Osteoblast (primary cell): ENCODE measurements at regions not wholly inside any gene's neighbourhood (a gene's known extent, or its start where the extent isn't known, plus 50 kb on each side); places are given as distances from the start of the nearest gene placed in this dataset.

Source experiments
- DNase-seq: peaks from one replicate; pipeline ENCODE4 v3.0.0; 2011; ENCODE audit warnings: low spot score, mixed read lengths; ENCODE audit not compliant: insufficient read length; ENCODE audit errors: missing footprints
- H2AFZ ChIP-seq: 2 replicates; pipeline ENCODE4 v1.6.0; 2011; ENCODE audit warnings: mild to moderate bottlenecking, low read length
- H3K27ac ChIP-seq: 2 replicates; pipeline ENCODE4 v1.5.1; 2011; ENCODE audit warnings: mild to moderate bottlenecking, low read depth, low read length, moderate library complexity
- H3K27me3 ChIP-seq: 2 replicates; pipeline ENCODE4 v1.6.0; 2012; ENCODE audit warnings: mild to moderate bottlenecking, control low read depth, inconsistent platforms, low read length, moderate library complexity; ENCODE audit not compliant: insufficient read depth
- H3K36me3 ChIP-seq: 2 replicates; pipeline ENCODE4 v1.5.1; 2011; ENCODE audit warnings: mild to moderate bottlenecking, low read length, control low read depth, moderate library complexity; ENCODE audit not compliant: insufficient read depth
- H3K4me1 ChIP-seq: 2 replicates; pipeline ENCODE4 v1.5.1; 2011; ENCODE audit warnings: mild to moderate bottlenecking, low read length, control low read depth, moderate library complexity; ENCODE audit not compliant: insufficient read depth
- H3K4me2 ChIP-seq: 2 replicates; pipeline ENCODE4 v1.6.0; 2011; ENCODE audit warnings: mild to moderate bottlenecking, low read length; ENCODE audit not compliant: insufficient read depth
- H3K4me3 ChIP-seq: fragments of 200-600 bp; sonication (generic); 3 replicates; pipeline ENCODE4 v1.5.1; 2012; ENCODE audit warnings: mild to moderate bottlenecking, low read length, inconsistent platforms; ENCODE audit not compliant: insufficient read depth
- H3K79me2 ChIP-seq: 2 replicates; pipeline ENCODE4 v1.6.0; 2012; ENCODE audit warnings: mild to moderate bottlenecking, low read length, control low read depth, inconsistent platforms; ENCODE audit not compliant: insufficient read depth
- H3K9me3 ChIP-seq: 2 replicates; pipeline ENCODE4 v1.5.1; 2011; ENCODE audit warnings: low read depth, low read length, control low read depth
- H4K20me1 ChIP-seq: 2 replicates; pipeline ENCODE4 v1.6.0; 2012; ENCODE audit warnings: mild to moderate bottlenecking, low read length, control low read depth; ENCODE audit not compliant: insufficient read depth
- CTCF ChIP-seq: IDR thresholded peaks from 2 replicates; pipeline ENCODE4 v1.5.1; 2011; ENCODE audit warnings: mild to moderate bottlenecking, low read depth, low read length, moderate library complexity; ENCODE audit errors: extremely low read depth

DNA sequence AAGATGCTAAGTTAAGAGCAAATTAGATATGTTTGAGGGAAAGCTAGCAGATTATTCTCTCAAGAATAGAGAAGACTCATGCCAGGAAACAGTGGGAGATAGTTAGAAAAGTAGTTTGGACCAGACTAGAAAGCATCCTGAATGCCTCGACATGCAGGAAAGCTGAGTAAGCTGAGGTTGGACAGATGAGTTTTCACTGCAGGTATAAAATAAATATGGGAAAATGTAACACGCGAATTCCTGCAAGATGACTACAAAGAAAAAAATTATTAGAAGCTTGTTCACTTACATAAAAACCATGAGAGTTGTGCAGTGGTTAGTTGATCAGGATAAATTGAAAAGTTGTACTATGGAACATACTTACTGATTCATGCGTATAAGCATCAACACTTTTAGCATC, 484.2 kb upstream of the MANEA start:
- Histone ChIP-seq H3K4me2 (no peak overlapping the region), H3K79me2 (no peaks in the 10 kb centered on the region), H3K36me3 (no peaks in the 10 kb centered on the region), H4K20me1 (no peaks in the 10 kb centered on the region), H3K27me3 (no peaks in the 10 kb centered on the region), H3K4me3 (no peak overlapping the region), H3K4me1 (no peaks in the 10 kb centered on the region), H3K9me3 (no peaks in the 10 kb centered on the region), H2AFZ (no peak overlapping the region), H3K27ac (no peak overlapping the region)
- no peak for DNase-seq
- TF ChIP-seq CTCF, result no peak

GRCh38 chr6:95094751-95095663, 482.3 kb upstream of the MANEA start:
- DNase-seq, result no peak
- Histone ChIP-seq H3K27me3 (no peaks in the 10 kb centered on the region), H3K4me2 (no peak overlapping the region), H4K20me1 (no peaks in the 10 kb centered on the region), H3K4me1 (no peaks in the 10 kb centered on the region), H3K4me3 (no peak overlapping the region), H2AFZ (no peak overlapping the region), H3K79me2 (no peaks in the 10 kb centered on the region), H3K27ac (no peak overlapping the region), H3K9me3 (no peaks in the 10 kb centered on the region), H3K36me3 (no peaks in the 10 kb centered on the region)
- TF ChIP-seq CTCF, result no peak

GRCh38 chr6:95095855-95096254, 481.5 kb upstream of the MANEA start:
- H3K27me3 ChIP-seq, result no peaks in the 10 kb centered on the region
- TF ChIP-seq CTCF, result no peak

DNA sequence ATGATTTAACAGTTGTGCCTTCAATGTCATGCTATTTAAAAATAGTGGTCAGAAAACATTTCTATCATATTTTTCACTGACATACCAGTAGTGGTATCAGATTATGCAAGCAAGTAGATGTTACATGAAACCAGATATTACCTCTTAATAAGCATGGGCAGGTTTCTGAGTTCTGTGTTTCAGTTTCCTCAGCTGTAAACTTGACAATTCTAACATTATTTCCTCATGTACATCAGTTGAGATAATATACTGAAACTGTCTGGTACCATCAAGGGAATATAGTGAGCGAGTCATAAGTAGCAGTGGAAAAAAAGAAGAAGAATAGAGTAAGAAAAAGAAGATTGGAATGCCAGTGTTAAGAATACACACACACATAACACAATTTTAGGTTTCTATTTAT, 477.9 kb upstream of the MANEA start:
- Histone ChIP-seq H3K9me3 (no peaks in the 10 kb centered on the region), H3K27me3 (no peaks in the 10 kb centered on the region), H2AFZ (no peak overlapping the region), H3K4me2 (no peak overlapping the region), H3K79me2 (no peaks in the 10 kb centered on the region), H3K4me1 (no peaks in the 10 kb centered on the region), H3K36me3 (no peaks in the 10 kb centered on the region), H3K4me3 (no peak overlapping the region), H3K27ac (no peak overlapping the region), H4K20me1 (no peaks in the 10 kb centered on the region)
- DNase-seq, result no peak
- no peak for TF ChIP-seq CTCF

More at GRCh38 chr6:95095855-95096254, 481.5 kb upstream of the MANEA start:
- DNase-seq, result no peak
- Histone ChIP-seq H3K79me2 (no peaks in the 10 kb centered on the region), H3K36me3 (no peaks in the 10 kb centered on the region), H3K4me1 (no peaks in the 10 kb centered on the region), H3K27ac (no peak overlapping the region), H3K9me3 (no peaks in the 10 kb centered on the region), H3K4me2 (no peak overlapping the region), H4K20me1 (no peaks in the 10 kb centered on the region), H3K4me3 (no peak overlapping the region), H2AFZ (no peak overlapping the region)
